Dedifferentiated amniotic fluid mesenchymal stem cell (primary cell): ENCODE measurements at regions not wholly inside any gene's neighbourhood (a gene's known extent, or its start where the extent isn't known, plus 50 kb on each side); places are given as distances from the start of the nearest gene placed in this dataset.

Experiments used
- DNase-seq: peaks from one replicate; pipeline ENCODE4 v3.0.0-alpha.2; 2016; ENCODE audit errors: extremely low spot score

DNA sequence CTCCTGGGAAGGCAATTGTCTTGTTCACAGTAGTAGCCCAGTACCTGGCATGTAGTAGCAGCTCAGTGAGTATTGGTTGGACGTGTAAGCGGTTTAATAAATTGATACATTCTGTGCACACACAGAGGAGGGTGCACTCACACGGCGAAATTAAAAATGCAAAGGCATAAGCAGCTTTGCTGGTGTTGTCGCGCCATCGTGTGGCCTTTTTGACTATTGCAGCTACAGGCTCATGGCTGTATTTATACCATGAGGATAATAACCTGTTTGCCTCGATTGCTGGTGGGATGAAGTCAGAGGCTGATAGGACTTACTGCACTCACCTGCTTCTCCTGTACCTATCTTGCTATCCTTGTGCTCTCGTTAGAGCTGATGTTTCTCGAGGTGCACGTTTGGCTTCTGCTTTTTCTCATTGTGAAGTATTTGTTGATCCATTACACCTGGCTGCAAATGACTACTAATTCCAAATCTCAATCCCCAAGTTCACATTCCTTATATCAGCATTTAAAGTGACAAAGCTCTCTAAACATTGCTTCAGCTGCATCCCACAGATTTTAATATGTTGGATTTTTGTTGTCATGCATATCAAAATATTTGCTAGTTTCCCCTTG is 61.5 kb downstream of the TBXT start:
- DNase-seq, result no peak

DNA sequence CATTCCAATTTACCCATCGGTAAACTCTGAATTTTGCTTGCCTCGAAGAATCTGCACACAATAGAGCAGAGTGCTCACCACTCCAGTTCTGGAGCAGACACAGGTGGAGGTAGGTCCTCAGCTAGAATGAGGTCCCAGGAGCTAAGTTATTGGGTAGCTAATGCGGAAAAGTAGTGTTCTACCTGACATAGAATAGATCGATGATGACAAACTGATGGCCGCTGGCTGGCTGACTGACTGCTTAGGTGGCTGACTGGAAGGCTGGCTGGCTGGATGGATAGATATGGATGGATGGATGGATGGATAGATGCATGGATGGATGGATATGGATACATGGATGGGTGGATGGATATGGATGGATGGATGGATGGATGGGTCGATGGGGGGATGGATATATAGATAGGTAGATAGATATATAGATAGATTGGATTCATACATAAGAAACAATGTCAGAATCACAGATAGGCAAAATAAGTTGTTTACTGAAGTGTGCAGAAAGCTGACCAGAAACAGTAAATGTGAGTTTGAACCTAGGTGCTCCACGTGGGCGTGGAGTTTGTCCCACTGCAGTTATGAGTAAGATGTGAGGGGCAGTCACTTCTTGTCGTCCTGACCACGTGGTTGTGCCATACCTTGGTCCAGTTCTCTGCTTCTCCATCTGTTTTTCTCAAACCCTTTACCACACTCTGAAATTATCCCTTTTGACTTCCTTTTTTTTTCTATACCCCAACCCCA is 62.1 kb downstream of the TBXT start:
- no peak for DNase-seq

DNA sequence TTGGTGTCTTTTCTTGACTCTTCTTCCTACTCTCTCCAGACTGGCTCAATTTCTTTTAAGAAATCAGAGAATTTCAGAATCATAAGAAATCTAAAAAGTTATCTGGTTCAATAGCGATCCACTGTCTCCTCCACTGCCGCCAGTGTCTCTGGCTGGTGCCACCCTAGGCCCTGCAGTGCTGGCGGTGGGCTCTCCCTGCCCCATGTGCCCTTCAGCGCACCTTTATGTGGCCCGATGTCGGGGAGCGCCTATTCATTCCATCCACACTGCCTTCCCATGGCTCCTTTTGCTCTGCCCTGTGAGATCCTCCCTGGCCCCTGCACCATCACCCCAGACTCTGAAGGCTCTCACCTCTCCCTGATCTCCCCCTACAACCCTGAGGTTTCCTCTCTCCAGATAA is 62.8 kb downstream of the TBXT start:
- DNase-seq, result no peak

DNA sequence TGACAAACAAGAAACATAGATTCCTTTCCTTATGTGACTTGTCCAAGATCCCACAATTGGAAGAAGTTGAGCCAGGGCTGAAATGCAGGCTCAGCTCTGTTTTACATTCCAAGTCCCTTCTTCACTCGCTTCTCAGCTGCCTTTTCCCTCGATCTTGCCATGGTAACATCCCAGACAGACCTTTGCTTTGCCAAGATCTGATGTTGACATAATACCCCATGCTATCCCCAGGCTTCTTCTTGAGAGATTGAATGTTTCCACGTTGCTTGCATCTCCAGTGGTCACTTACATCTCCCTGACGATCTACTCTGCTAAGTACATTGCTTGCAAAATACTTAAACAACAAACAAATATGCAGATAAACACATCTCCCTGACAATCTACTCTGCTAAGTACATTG is 63.5 kb downstream of the TBXT start:
- no peak for DNase-seq

DNA sequence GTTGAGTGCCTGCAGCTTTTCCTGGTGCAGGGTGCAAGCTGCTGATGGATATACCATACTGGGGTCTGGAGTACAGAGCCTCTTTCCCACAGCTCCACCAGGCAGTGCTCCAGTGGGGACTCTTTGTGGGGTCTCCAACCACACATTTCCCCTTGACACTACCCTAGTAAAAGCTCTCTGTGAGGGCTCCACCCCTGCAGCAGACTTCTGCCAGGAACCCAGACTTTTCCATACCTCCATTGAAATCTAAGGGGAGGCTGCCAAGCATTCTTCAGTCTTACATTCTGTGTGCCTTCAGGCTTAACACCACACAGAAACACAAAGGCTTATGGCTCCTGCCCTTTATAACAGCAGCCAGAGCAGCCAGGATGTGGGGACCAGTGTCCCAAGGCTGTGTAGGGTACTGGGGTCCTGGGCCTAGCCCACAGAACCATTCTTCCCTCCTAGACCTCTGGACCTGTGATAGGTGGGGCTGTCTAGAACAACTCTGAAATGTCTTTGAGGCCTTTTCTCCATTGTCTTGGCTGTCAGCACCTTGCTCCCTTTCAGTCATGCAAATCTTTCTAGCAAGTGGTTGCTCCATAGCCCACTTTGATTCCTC is 65.7 kb downstream of the TBXT start:
- no peak for DNase-seq

DNA sequence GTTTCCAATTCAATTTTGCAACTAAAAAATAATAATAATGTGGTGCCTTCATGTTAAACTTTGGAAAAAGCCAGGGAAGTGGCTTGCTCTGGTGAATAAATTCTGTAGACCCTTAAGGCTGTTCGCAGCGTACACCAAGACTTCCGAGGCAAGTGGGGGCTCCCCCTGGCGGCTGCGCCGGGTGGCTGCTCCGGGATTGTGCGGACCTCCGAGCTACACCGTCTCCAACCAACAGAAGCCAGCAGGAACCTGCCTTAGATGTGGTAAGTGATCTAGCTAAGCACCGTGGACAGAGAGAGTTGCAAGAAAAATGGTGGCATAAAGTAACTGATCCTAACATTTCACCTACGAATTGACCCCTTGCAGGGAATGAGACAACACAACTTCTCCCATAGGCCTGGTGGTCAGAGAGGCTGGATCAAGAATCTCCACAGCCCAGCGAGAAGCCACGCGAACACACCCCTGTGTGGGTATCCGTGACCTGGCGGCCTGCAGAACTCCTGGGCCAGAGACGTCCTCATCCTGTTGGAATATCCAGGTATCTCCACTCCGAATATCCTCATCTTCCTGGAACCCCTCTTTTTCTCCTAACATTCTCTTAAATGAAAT is 69.6 kb downstream of the TBXT start:
- DNase-seq, result no peak

DNA sequence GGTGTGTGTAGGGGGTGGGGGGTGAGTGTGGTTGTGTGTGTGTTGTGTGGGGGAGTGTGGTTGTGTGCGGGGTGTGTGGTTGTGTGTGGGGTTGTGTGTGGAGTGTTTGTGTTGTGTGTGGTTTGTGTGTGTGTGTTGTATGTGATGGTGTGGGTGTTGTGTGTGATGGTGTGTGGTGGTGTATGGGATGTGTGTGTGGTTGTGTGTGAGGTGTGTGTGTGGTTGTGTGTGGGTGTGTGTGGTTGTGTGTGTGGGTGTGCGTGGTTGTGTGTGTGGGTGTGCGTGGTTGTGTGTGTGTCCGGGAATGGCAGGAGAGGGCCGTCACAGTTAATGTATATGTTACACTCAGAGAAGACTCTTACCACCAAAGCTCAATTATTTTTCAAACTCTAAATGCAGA is 79.8 kb downstream of the TBXT start:
- no peak for DNase-seq

DNA sequence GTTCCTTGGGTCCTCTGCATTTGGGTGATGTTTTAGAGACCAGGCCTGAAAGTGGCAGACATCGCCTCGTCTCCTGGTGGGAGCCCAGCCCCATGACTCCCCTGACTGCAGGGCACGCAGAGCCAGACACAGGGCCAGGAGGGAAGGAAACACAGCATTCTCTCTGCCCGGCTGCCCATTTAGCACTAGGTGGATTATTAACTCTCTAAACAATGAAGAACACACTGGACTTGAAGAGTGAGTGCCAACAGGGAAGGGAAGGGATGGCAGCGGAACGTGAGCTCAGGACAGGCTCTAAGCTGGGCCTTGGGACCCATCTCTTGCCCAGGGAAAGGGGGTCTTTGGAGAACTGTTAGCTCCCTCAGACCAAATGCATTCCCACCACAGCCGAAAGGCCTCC is 80.4 kb downstream of the TBXT start:
- DNase-seq, result no peak

DNA sequence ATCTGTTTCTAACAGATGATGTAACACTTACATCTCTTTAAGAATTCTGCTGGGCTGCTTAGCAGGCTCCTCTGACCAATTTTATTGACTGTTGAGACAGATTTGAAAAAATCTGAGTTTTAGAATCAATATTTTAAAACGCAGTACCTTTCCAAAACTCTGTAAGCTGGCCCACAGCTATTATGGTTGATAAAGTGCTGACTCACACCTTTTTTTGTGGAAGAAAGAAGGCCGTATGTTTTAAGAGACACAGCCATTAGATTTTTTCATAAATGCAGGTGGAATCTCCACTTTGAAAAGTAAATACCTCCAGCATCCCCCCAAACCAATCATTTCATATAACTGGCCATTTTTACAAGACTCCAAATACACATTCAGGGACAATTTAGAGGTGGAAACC is 82.2 kb downstream of the TBXT start:
- no peak for DNase-seq

DNA sequence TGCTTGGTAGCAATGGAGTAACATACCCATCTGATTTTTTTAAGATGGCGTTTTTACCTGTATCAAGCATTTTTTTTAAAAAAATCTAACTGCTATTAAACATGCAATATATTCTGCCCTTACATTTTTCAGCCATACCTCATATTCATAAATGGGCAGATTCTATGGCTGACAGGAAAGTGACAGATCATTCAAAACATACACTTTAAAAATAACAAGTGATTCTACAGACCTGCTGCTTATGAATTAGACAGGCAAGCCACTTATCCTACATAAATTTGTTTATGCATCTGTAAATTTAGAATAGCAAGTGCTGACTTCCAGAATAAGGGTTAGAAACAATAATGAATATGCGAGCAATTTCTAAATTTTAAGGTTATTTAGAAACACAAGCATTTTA is 82.7 kb downstream of the TBXT start:
- DNase-seq, result no peak

DNA sequence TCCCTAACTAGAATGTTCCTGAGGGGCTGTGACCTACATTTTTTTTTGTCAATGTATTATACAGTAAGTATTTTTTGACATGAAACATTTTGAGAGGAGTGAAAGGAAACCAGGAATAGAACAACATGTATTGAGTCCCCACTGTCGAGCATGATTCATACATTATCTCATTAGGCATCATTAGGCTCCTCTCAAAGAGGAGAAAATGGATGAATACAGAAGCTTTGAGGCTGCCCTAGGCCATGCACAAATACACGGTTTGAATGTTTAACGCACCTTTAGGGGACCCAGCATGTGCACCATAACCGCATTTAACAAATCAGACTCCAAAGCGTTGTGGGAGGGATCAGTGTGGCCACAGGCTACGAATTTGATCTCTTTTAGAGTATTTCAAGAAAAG is 87.8 kb downstream of the TBXT start:
- no peak for DNase-seq

DNA sequence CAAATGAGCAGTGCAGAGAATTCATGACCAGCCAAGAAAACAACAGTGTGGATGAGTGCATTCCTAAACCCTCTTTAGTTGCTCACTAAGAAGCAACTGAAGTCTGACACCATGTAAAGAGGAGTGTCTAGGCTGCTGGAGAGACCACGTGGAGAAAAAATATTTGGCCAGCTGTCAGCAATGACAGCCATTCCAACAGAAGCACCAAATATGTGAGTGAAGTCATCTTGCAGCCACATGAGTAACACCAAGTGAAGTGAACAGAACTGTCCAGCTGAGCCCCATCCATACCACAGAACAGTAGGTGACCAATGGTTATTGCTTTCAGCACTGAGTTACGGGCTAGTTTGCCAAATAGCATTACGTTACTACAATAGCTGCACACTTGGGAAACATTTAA is 89.4 kb downstream of the TBXT start:
- no peak for DNase-seq

DNA sequence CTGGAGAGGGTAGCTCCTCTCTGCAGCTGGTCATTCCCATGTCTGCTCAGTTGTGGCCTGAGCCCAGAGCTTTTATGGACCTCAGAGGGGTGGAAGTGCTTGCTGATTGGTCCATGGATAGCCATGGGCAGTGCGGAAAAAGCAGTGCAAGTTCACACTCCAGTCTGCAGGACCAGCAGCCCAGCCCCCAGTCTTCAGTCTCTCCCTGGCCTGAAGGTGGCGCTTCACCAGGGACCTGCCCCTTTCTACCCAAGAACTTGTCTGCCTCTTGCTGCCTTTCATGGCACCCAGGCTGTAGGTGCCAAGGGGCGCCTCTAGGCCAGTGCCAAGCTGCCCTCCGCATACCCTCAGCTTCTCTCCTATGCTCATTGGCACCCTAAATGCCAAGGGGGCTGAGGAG is 91.0 kb downstream of the TBXT start:
- no peak for DNase-seq

DNA sequence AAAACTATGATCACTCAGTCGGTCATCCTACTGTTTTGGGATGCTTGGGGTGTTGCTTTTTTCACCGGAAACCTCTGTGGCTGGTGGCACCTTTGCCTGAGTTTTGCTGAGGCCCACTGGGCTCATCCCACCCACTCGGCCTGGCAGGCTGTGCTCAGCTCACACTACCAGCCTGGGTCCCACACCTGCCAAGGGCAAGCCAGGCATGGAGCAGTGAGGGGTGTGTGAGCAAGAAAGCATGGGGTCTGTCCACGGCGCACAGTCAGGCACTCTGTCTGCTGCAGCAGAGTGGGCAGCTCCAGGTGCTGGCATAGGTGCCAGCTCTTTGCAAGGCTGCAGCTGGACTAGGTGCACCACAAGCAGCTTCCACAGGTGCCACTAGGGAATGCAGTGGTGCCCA is 91.7 kb downstream of the TBXT start:
- DNase-seq, result no peak

DNA sequence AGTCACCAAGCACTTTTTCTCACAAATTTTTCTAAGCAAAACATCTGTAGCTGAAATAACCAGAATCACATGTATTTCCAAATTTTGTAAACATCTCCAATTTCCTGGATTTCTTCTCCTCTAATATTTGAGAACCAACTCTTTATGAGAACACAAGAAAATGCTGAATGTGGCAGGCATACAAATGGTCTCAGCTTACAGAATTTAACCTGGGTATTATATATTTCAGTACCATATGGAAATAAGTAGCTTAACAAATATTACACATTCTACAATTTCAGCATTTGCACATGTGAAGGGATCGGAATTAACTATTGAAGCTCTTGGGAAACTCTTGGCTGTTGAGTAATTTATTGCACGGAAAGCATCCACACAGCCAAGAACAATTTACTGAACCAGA is 92.5 kb downstream of the TBXT start:
- no peak for DNase-seq

DNA sequence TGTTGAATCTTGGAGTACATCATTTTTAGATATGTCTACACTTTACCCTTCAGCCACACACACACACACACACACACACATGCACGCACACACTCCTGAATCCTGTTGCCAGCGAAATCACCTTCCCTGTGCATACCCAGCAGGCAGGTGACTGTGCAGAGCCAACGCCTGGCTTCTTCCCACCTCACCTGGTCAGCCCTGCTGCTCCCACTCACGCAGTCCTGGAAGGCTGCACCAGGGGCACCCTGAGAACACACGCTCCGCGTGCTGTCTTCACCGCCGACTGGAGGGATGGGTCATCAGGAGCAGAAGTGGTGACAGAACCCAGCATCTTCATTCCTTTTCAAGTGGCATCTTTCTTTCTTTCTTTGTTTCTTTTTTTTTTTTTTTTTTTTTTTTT is 94.6 kb downstream of the TBXT start:
- DNase-seq, result no peak

DNA sequence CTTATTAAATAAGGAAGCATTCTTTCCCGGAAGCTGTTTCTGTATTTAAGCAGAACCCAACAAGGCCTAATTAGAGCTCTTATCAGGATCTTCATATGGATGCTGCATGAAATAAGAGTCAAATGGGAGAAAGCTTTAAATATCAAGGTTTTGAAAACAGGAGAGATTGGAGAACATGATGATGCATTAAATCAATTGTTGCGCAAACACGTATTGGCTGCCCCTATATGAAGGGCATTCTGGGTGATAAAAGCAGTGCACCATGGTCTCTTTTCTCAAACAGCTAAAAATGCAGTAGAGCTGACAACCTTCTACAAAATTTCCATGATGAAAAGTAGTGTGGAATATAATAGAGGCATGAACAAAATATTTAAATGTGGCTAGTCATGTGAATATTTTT is 98.9 kb downstream of the TBXT start:
- no peak for DNase-seq

DNA sequence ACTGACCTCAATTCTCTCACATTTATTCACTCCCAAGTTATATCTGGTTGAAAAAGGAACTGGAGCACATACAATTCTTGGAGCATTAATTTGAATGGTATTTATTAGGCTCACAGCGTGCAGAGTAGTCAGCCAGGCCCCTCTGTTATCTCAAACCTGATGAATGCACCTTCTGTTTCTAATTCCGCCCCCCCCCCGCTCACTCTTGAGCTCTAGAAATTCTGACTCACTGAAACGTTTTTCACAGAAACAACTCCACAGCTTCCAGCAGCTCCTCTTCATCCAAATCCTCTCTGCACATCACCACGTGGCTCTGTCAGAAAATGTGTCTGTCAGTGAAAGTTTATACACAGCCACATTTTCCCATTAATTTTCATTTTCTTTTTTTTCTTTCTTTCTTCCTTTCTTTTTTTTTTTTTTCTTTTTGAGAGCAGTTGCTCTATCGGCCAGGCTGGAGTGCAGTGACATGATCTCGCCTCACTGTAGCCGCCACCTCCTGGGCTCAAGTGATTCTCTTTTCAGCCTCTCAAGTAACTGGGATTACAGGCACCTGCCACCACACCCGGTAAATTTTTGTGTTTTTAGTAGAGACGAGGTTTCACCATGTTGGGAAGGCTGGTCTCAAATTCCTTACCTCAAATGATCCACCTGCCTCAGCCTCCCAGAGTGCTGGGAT is 109.4 kb downstream of the TBXT start:
- DNase-seq, result no peak

DNA sequence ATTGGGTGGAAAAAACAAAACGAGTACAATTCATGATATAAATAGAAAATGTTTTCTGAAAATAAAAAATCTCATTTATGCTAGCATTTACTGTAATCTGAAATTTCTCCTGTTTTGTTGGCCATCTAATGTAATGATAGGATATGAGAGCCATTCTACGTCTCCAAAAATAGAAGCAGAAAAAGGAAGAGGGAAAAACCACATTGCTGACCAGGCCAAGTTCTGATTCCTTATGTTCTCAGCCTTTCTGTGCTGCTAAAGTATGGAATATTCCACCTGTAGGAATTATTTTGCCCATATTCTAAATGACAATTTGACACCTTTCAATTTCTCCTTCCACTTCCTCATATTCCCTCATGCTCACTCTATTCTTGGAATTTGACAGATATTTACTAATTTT is 110.2 kb downstream of the TBXT start:
- no peak for DNase-seq

DNA sequence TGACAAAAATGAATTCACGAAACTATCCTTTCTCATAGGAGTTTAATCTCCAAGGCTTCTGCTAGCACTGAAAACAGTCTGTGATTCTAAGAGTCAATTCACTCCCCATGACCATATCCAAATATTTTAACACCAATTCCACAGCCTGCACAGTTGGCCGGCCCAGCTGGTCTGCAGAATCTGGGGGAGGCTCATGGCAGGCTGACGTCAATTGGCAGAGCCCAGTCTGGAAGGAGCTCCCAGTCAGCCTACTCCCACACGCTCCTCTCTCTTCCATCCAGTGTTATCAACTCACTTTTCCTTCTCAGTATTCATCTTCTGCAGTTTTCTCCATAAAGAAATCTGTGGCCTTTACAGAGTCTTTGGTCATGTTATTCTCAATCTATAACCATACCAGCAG is 111.0 kb downstream of the TBXT start:
- DNase-seq, result no peak

DNA sequence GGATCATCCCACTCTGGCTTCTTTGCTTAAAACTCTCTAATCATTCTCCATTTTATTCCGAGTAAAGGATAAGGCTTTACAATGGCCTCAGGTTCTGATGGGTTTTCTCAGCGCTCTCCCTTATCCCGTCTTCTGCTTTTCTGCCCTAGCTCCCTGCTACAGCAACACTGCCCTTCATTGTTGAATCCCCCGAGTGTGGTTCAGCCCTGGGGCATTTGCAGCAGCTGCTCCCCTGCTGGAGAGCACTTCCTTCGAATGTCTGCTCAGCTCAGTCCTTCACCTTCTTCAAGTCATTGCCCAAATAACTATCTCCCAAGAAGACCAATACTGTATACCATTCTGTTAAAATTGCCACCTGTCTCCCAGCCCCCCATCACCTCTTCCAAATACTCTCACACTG is 111.8 kb downstream of the TBXT start:
- DNase-seq, result no peak

DNA sequence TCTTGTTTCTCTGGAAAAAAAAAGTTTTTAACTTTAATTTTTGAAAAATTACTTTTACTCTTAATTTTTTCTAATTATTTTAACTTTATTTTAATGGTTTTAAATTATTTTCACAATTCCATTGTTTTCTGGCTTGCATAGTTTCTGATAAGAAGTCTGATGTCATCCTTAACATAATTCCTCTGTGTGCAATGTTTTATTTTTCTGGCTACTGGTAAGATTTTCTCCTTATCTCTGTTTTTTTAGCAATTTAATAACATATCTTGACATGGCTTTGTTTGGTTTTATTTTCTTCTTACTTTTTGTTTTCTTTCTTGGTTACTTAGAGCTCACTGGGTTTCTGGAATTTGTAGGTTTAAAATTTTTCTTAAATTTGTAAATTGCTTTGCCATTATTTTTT is 114.8 kb downstream of the TBXT start:
- no peak for DNase-seq

DNA sequence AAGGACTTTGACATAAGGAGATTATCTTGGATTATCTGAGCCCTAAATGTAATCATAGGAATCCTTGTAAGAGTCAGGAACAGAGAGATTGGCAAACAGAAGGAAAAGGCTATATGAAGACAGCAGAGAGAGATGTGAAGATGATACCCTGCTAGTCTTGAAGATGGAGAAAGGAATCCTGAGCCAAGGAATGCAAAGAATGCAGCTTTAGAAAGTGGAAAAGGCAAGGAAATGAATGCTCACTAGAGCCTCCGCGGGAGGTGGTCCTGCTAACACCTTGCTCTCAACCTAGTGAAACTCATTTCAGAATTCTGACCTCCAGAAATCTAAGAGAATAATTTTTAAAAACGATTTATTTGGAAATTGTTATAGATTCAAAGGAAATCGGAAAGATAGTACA is 117.1 kb downstream of the TBXT start:
- DNase-seq, result no peak
